Panc1 (cell line): ENCODE measurements at regions not wholly inside any gene's neighbourhood (a gene's known extent, or its start where the extent isn't known, plus 50 kb on each side); places are given as distances from the start of the nearest gene placed in this dataset.

ENCODE experiments used
- ATAC-seq: fragments of 200-7000 bp; cut with Tn5 transposase; 2 replicates; pipeline ENCODE4 v1.9.1; 2020; ENCODE audit warnings: mild to moderate bottlenecking, moderate library complexity
- BruUV-seq: library from RNA; stranded (reverse); fragments of 400-500 nt; replicated peaks from 2 replicates; lab custom pipeline; 2021; lab: Mats Ljungman, UMichigan
- CTCF ChIA-PET: fragments of 300-600 bp; sonication (Branson Sonifier 250); formaldehyde crosslinking; loops from one replicate; lab custom pipeline; 2022; ENCODE audit warnings: antibody characterized with exemption; lab: Charles Lee
- POLR2A ChIA-PET: fragments of 300-600 bp; sonication (Branson Sonifier 250); formaldehyde crosslinking; loops from one replicate; lab custom pipeline; 2022; ENCODE audit warnings: antibody characterized with exemption; lab: Charles Lee
- DNase-seq: peaks from one replicate; pipeline ENCODE4 v3.0.0-alpha.2; 2010; ENCODE audit warnings: low read depth, low spot score
- H3K27ac ChIP-seq: 2 replicates; pipeline ENCODE4 v1.5.1; 2011; ENCODE audit warnings: mild to moderate bottlenecking, low read length, inconsistent platforms
- H3K27me3 ChIP-seq: fragments of 200-500 bp; sonication (Bioruptor generic); 2 replicates; pipeline ENCODE4 v1.6.0; 2014; ENCODE audit warnings: low read length, inconsistent platforms; ENCODE audit not compliant: control insufficient read depth, insufficient read depth
- H3K36me3 ChIP-seq: fragments of 200-500 bp; sonication (Bioruptor generic); 2 replicates; pipeline ENCODE4 v1.5.1; 2014; ENCODE audit warnings: inconsistent platforms, mild to moderate bottlenecking, low read length, moderate library complexity; ENCODE audit not compliant: control insufficient read depth, insufficient read depth
- H3K4me1 ChIP-seq: 2 replicates; pipeline ENCODE4 v1.5.1; 2011; ENCODE audit warnings: inconsistent platforms, mild to moderate bottlenecking, low read length, moderate library complexity; ENCODE audit not compliant: control insufficient read depth, insufficient read depth
- H3K4me3 ChIP-seq, 2 experiments: 2 replicates each; pipeline ENCODE4 v1.5.1; 2011 to 2012; ENCODE audit warnings: low read depth in 2 of 2, low read length in 2 of 2, mild to moderate bottlenecking in 2 of 2, inconsistent platforms in 1 of 2, moderate library complexity in 1 of 2
- H3K9me3 ChIP-seq: fragments of 200-500 bp; sonication (Bioruptor generic); 2 replicates; pipeline ENCODE4 v1.5.1; 2014; ENCODE audit warnings: low read depth, mild to moderate bottlenecking, inconsistent platforms, low read length, moderate library complexity; ENCODE audit not compliant: control insufficient read depth, insufficient read depth
- POLR2AphosphoS5 ChIP-seq: IDR thresholded peaks from 2 replicates; pipeline ENCODE4 v1.6.1; 2012; ENCODE audit warnings: mild to moderate bottlenecking, low read depth, low read length, moderate library complexity
- SIN3A ChIP-seq: IDR thresholded peaks from 2 replicates; pipeline ENCODE4 v1.6.1; 2012; ENCODE audit warnings: low read depth, mild to moderate bottlenecking, low read length, moderate library complexity, borderline replicate concordance; ENCODE audit not compliant: insufficient read depth
- TCF7L2 ChIP-seq: IDR thresholded peaks from 2 replicates; pipeline ENCODE4 v1.6.1; 2011; ENCODE audit warnings: mild to moderate bottlenecking, low read depth, low read length, inconsistent platforms
- in situ Hi-C: cut with HindIII; loops from 2 replicates; pipeline ENCODE4 v1.10.0; 2016; ENCODE audit warnings: low sequenced_read_pairs, low pct_unique_long_range_greater_than_20kb
- intact Hi-C: fragments of 100-400 bp; cut with micrococcal nuclease; formaldehyde crosslinking; loops from one replicate; pipeline ENCODE4 v1.10.0; 2022; ENCODE audit not compliant: unreplicated experiment
- TF ChIP-seq, protein P1 (sequence below): fragments of 450-650 bp; IDR thresholded peaks from 2 replicates; pipeline ENCODE4 v1.5.1; 2017; ENCODE audit warnings: mild to moderate bottlenecking
- TF ChIP-seq, protein P2 (sequence below), 2 experiments: IDR thresholded peaks; 2 replicates each; pipeline ENCODE4 v1.6.1; 2011 to 2012; ENCODE audit warnings: low read depth in 2 of 2, control low read depth in 1 of 2, low read length in 1 of 2, mild to moderate bottlenecking in 1 of 2, moderate library complexity in 1 of 2; ENCODE audit not compliant: insufficient read depth in 1 of 2

DNA sequence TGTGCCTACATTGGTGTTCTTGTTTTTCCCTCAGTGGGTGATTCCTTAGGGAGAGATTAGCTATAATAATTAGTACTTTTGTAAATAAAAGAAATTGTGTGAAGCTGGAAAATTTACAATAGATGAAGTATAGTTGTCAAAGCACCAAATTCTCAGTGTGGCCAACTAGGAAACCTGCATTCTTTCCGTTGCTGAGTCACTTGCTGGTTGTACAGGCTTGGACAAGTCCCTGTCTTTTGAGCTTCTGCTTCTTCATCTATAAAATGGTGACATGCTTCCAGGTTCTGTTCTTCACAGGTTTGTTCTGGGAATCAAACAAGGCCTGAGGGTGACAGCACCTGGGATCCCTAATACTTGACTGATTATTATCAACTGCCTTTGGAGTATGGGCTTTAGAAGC is 184.1 kb upstream of the HES1 start:
- in situ Hi-C loops (no loop called here), intact Hi-C loops (no loop called here)
- peaks cover 17% of the 10 kb centered on the region for H3K9me3 ChIP-seq
- no peaks in the 10 kb centered on the region for H3K27me3 ChIP-seq
- BruUV-seq: no TSS peak
- no peak overlapping the region for H3K4me3 ChIP-seq
- H3K27ac ChIP-seq: no peak overlapping the region
- H3K36me3 ChIP-seq: no peaks in the 10 kb centered on the region
- H3K4me1 ChIP-seq: no peaks in the 10 kb centered on the region
- ChIA-PET POLR2A (no interaction called here), CTCF (no interaction called here)
- TF ChIP-seq, protein P1, sequence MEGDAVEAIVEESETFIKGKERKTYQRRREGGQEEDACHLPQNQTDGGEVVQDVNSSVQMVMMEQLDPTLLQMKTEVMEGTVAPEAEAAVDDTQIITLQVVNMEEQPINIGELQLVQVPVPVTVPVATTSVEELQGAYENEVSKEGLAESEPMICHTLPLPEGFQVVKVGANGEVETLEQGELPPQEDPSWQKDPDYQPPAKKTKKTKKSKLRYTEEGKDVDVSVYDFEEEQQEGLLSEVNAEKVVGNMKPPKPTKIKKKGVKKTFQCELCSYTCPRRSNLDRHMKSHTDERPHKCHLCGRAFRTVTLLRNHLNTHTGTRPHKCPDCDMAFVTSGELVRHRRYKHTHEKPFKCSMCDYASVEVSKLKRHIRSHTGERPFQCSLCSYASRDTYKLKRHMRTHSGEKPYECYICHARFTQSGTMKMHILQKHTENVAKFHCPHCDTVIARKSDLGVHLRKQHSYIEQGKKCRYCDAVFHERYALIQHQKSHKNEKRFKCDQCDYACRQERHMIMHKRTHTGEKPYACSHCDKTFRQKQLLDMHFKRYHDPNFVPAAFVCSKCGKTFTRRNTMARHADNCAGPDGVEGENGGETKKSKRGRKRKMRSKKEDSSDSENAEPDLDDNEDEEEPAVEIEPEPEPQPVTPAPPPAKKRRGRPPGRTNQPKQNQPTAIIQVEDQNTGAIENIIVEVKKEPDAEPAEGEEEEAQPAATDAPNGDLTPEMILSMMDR: no peak
- no peak for TF ChIP-seq POLR2AphosphoS5
- TF ChIP-seq TCF7L2: no peak
- TF ChIP-seq, protein P2, sequence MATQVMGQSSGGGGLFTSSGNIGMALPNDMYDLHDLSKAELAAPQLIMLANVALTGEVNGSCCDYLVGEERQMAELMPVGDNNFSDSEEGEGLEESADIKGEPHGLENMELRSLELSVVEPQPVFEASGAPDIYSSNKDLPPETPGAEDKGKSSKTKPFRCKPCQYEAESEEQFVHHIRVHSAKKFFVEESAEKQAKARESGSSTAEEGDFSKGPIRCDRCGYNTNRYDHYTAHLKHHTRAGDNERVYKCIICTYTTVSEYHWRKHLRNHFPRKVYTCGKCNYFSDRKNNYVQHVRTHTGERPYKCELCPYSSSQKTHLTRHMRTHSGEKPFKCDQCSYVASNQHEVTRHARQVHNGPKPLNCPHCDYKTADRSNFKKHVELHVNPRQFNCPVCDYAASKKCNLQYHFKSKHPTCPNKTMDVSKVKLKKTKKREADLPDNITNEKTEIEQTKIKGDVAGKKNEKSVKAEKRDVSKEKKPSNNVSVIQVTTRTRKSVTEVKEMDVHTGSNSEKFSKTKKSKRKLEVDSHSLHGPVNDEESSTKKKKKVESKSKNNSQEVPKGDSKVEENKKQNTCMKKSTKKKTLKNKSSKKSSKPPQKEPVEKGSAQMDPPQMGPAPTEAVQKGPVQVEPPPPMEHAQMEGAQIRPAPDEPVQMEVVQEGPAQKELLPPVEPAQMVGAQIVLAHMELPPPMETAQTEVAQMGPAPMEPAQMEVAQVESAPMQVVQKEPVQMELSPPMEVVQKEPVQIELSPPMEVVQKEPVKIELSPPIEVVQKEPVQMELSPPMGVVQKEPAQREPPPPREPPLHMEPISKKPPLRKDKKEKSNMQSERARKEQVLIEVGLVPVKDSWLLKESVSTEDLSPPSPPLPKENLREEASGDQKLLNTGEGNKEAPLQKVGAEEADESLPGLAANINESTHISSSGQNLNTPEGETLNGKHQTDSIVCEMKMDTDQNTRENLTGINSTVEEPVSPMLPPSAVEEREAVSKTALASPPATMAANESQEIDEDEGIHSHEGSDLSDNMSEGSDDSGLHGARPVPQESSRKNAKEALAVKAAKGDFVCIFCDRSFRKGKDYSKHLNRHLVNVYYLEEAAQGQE (IDR thresholded peaks at IDR 0.05; ENCODE audit: insufficient read depth in 1 of 2, low read depth in 2 of 2, low read length in 1 of 2): no peak
- no peak for TF ChIP-seq SIN3A
- ATAC-seq (no peak), DNase-seq (no peak)

DNA sequence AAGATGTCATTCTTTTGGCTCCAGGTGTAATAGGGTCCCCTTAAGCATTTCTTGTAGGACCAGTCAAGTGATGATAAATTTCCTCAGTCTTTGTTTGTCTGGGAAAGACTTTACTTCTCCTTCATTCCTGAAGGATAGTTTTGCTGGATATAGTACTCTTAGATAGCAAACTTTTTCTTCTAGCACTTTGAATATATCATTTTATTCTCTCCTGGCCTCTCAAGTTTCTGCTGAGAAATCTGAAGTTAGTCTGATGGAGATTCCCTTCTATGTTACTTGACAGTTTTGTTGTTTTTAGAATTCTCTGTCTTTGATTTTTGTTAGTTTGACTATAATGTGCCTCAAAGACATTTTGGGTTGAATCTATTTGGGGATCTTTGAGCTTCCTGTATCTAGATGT is 181.2 kb upstream of the HES1 start:
- intact Hi-C loops: no loop called here
- DNase-seq (no peak), ATAC-seq (no peak)
- Histone ChIP-seq H3K4me1 (no peaks in the 10 kb centered on the region), H3K27me3 (no peaks in the 10 kb centered on the region), H3K4me3 (no peak overlapping the region), H3K9me3 (peaks cover 17% of the 10 kb centered on the region), H3K36me3 (no peaks in the 10 kb centered on the region), H3K27ac (no peak overlapping the region)
- BruUV-seq: no TSS peak
- TF ChIP-seq SIN3A: no peak
- TF ChIP-seq, protein P2 (IDR thresholded peaks at IDR 0.05; ENCODE audit: insufficient read depth in 1 of 2, low read depth in 2 of 2, low read length in 1 of 2): no peak
- no peak for TF ChIP-seq TCF7L2
- no peak for TF ChIP-seq POLR2AphosphoS5
- TF ChIP-seq, protein P1: no peak
- CTCF ChIA-PET: no interaction called here
- in situ Hi-C loops: no loop called here
- POLR2A ChIA-PET: no interaction called here
